GM12801 (cell line): ENCODE measurements at regions not wholly inside any gene's neighbourhood (a gene's known extent, or its start where the extent isn't known, plus 50 kb on each side); places are given as distances from the start of the nearest gene placed in this dataset.

Experiments used
- CTCF ChIP-seq: IDR thresholded peaks from one replicate; pipeline ENCODE4 v1.5.1; 2011; ENCODE audit warnings: control low read depth; ENCODE audit not compliant: insufficient read length; ENCODE audit errors: extremely low read depth

DNA sequence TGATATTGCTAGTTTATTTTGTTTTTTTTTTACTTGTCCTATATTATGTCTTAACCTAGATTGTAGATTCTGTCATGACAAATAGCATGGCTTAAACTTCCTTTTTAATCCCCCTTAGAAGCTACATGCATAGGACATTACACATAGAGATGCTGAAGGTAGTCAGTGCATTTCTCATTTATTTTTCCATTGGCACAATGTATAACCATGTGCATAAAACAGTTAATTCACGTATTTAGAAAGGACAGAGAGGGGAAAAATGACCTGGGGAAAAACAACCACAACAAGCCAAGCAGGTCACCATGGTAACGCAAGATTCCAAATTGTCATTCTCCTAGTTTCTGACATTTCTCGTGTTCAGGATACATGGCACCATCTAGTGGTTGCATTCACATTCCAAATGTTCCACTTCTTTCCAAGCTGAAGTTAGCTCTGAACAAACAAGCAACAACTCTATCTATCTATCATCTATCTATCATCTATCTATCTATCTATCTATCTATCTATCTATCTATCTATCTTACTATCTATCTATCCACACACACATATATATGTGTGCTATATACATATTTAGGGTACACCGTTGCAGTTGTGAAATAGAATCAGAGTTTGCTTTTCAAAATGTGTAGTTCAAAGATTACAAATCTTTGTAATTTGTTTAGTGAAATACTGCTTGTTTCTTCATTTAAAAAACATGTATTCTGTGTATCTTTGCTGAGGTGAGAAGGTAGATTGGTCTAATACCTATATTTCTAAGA lies 487.2 kb upstream of the ST8SIA4 start:
- no peak for TF ChIP-seq CTCF

DNA sequence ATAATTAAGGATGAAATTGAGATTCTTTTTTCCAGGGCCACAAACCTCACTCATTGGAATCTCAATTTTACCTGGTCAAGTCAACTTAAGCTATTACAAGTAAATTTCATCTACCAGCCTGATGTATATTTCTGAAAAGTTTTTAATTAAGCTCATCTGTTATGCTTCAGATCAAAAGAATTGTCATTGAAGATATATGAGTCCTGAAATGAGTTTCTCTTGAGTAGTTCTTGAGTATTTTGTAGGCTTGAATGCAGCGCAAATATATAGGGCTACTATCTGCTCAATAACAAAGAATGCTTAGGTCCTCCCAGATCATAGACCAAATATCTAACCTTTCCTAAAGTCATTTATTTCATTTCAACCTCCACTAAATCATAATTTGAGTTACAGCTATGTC lies 482.2 kb upstream of the ST8SIA4 start:
- no peak for TF ChIP-seq CTCF

- no peak for TF ChIP-seq CTCF
Observed at GRCh38 chr5:101370181-101370580, 467.1 kb upstream of the ST8SIA4 start.

GRCh38 chr5:101364469-101364868 lies 461.4 kb upstream of the ST8SIA4 start:
- TF ChIP-seq CTCF = no peak

- TF ChIP-seq CTCF = no peak
Observed at GRCh38 chr5:101362067-101362466, 459.0 kb upstream of the ST8SIA4 start.

GRCh38 chr5:101346906-101347305 lies 443.8 kb upstream of the ST8SIA4 start:
- TF ChIP-seq CTCF = no peak

GRCh38 chr5:101346447-101346846 lies 443.4 kb upstream of the ST8SIA4 start:
- no peak for TF ChIP-seq CTCF
